ENCODE measurements at regions not wholly inside any gene's neighbourhood (a gene's known extent, or its start where the extent isn't known, plus 50 kb on each side); places are given as distances from the start of the nearest gene placed in this dataset.

DNA sequence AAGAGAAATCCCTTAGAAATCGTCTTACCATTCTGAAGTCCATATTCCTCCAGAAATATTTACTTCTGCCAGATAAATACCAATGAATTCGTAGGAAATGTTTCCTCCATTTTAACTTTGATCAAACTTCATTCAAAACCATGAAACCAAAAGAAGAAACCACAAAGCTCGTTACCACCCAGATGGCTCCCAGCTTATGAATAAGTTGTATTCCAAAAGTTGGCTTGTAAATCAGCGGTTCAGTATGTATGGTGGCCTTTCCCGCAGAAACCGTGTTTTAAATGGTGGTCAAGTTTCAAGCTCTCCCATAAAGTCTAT is 73.6 kb upstream of the RIPOR2 start:
- TF ChIP-seq, protein P1, sequence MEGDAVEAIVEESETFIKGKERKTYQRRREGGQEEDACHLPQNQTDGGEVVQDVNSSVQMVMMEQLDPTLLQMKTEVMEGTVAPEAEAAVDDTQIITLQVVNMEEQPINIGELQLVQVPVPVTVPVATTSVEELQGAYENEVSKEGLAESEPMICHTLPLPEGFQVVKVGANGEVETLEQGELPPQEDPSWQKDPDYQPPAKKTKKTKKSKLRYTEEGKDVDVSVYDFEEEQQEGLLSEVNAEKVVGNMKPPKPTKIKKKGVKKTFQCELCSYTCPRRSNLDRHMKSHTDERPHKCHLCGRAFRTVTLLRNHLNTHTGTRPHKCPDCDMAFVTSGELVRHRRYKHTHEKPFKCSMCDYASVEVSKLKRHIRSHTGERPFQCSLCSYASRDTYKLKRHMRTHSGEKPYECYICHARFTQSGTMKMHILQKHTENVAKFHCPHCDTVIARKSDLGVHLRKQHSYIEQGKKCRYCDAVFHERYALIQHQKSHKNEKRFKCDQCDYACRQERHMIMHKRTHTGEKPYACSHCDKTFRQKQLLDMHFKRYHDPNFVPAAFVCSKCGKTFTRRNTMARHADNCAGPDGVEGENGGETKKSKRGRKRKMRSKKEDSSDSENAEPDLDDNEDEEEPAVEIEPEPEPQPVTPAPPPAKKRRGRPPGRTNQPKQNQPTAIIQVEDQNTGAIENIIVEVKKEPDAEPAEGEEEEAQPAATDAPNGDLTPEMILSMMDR (IDR thresholded peaks at IDR 0.05; ENCODE audit: low read depth, low read length): no peak
- Histone ChIP-seq H3K9me3 (no peaks in the 10 kb centered on the region; the same call in 1 of the 2 replicates), H3K4me1 (no peaks in the 10 kb centered on the region), H3K27me3 (no peaks in the 10 kb centered on the region), H3K36me3 (no peaks in the 10 kb centered on the region), H3K4me3 (ENCODE audit: low read depth, low read length) (no peak overlapping the region)
- DNase-seq: no peak

DNA sequence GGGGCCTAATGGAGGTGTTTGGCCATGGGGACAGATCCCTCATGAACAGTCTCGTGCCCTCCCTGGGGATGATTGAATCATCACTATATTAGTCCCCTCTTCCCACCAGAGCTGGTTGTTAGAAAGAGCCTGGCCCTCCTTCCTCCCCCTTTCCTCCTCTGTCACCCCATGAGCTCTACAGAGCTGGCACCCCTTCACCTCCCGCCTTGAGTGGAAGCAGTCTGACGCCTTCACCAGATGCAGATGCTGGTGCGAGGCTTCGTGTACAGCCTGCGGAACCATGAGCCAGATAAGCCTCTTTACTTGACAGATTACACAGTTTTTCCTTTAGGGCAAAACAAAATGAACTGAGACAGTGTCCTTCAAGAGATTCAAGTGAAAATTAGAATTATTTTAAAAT is 74.4 kb upstream of the RIPOR2 start:
- DNase-seq: no peak
- no peak overlapping the region for H3K4me3 ChIP-seq (ENCODE audit: low read depth, low read length)
- H3K9me3 ChIP-seq: no peaks in the 10 kb centered on the region; the same call in 1 of the 2 replicates
- no peaks in the 10 kb centered on the region for H3K36me3 ChIP-seq
- peaks cover 3% of the 10 kb centered on the region; the same call in 1 of the 2 replicates for H3K4me1 ChIP-seq
- no peaks in the 10 kb centered on the region for H3K27me3 ChIP-seq
- TF ChIP-seq, protein P1 (IDR thresholded peaks at IDR 0.05; ENCODE audit: low read depth, low read length): no peak

DNA sequence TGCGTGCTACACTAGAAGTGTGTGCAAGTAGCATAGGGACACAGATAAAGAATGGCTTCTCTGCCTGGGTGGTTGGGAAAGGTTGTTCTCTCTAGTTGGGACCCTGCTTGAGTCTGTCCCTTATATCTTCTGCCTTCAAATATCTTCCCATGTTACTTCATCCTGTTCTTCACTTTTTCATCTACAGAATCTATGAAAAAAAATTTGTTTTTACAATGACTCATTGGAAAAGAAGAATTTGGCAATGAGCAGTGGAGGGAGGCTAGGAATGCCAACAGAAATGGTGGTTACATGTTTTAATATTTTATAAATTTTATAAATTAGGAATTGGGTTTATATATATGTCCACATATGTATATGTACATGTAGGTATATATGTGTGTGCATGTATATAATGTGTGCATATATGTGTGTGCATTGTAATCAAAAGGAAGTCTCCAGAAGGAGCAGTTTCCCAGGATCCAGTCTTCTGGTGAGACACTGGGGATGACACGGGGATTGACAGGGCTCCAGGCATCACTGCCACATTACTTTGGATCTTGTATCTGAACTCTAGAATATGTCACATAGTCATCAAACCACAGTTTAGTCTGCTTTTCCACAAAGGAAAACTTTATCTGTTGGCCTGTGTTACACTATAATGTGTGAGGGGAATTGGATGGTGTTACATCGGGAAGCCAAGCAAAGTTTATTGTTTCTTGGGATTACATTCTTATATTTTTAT is 75.3 kb upstream of the RIPOR2 start:
- H3K4me1 ChIP-seq: peaks cover 7% of the 10 kb centered on the region; the same call in 1 of the 2 replicates
- H3K36me3 ChIP-seq: no peaks in the 10 kb centered on the region

DNA sequence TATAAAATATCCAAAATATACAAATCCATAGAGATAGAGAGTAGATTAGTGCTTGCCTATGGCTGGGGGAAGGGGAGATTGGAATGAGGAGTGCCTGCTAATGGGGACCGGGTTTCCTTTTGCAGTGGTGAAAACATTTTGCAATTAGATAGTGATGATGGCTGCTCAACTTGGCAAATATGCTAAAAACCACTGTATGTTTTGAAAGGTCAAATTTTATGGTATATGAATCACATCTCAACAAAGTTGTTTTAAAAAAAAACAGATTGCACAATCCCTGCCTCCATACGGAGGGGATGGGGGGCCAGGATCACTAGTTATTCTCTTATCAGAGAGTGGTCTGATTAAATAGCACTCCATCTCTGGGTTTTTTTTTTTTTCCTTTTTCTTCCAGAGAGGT is 76.9 kb upstream of the RIPOR2 start:
- peaks cover 7% of the 10 kb centered on the region; the same call in 1 of the 2 replicates for H3K4me1 ChIP-seq

More for the DNA sequence above, 75.3 kb upstream of the RIPOR2 start:
- no peak overlapping the region for H3K4me3 ChIP-seq (ENCODE audit: low read depth, low read length)
- TF ChIP-seq, protein P1 (IDR thresholded peaks at IDR 0.05; ENCODE audit: low read depth, low read length): no peak
- no peak for DNase-seq
- no peaks in the 10 kb centered on the region; the same call in 1 of the 2 replicates for H3K9me3 ChIP-seq
- no peaks in the 10 kb centered on the region for H3K27me3 ChIP-seq

DNA sequence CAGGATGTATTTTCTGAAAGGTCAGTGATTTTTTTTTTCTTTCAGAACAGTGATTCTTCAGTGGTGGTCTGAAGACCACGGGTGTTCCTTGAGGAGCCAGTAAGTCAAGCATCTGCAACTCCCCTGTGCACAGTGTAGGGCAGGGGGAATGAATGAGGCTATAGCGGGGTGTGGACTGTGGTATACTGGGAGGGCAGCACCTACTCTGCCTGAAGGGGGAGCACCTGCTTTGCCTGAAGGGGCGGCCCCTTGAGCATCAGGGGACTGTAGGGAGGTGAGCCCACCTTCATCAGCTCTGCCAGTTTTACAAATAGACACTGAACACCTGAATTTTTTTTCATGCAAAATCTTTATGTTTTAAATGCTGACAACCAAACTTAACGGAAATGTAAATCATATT is 77.5 kb upstream of the RIPOR2 start:
- Histone ChIP-seq H3K4me3 (ENCODE audit: low read depth, low read length) (no peak overlapping the region), H3K9me3 (no peaks in the 10 kb centered on the region; the same call in 1 of the 2 replicates), H3K4me1 (peaks cover 7% of the 10 kb centered on the region; the same call in 1 of the 2 replicates), H3K27me3 (no peaks in the 10 kb centered on the region), H3K36me3 (no peaks in the 10 kb centered on the region)
- no peak for DNase-seq
- TF ChIP-seq, protein P1 (IDR thresholded peaks at IDR 0.05; ENCODE audit: low read depth, low read length): peak; percentile 28

More for the DNA sequence above, 76.9 kb upstream of the RIPOR2 start:
- no peak for DNase-seq
- Histone ChIP-seq H3K9me3 (no peaks in the 10 kb centered on the region; the same call in 1 of the 2 replicates), H3K27me3 (no peaks in the 10 kb centered on the region), H3K36me3 (no peaks in the 10 kb centered on the region), H3K4me3 (ENCODE audit: low read depth, low read length) (no peak overlapping the region)
- TF ChIP-seq, protein P1 (IDR thresholded peaks at IDR 0.05; ENCODE audit: low read depth, low read length): no peak

DNA sequence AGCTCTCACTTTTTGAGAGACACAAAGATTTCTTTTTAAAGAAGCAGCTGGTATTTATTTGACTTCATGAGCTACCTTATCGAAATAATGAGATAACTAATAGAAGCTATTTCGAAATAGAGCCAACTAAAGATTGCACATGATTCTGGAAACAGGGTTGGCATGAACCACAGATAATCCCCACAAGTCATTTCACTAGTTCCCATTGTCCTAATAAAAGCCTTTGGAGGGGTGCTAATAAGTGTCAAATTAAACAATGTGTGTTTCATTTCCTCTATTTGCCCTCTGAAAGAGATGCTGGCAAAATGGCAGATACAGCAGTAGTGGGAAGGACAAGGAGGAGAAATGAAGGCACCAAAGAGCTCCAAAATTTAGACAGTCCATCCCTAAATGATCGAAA is 78.6 kb upstream of the RIPOR2 start:
- Histone ChIP-seq H3K4me3 (ENCODE audit: low read depth, low read length) (no peak overlapping the region), H3K36me3 (no peaks in the 10 kb centered on the region), H3K9me3 (no peaks in the 10 kb centered on the region; the same call in 1 of the 2 replicates), H3K4me1 (peaks cover 7% of the 10 kb centered on the region; the same call in 1 of the 2 replicates), H3K27me3 (no peaks in the 10 kb centered on the region)
- TF ChIP-seq, protein P1 (IDR thresholded peaks at IDR 0.05; ENCODE audit: low read depth, low read length): no peak
- DNase-seq: no peak

Data from BE2C (cell line).